Endothelial cell (in vitro differentiated cells): ENCODE measurements at regions not wholly inside any gene's neighbourhood (a gene's known extent, or its start where the extent isn't known, plus 50 kb on each side); places are given as distances from the start of the nearest gene placed in this dataset.

Experiments used
- DNase-seq: peaks from one replicate; pipeline ENCODE4 v3.0.0; 2021; ENCODE audit warnings: low spot score
- H3K27ac Mint-ChIP-seq: one replicate; pipeline ENCODE4 v1.8.0; 2021; ENCODE audit warnings: mixed read lengths, inconsistent platforms; ENCODE audit not compliant: unreplicated experiment
- H3K27me3 Mint-ChIP-seq: one replicate; pipeline ENCODE4 v1.8.0; 2021; ENCODE audit warnings: mild to moderate bottlenecking, moderate library complexity, mixed read lengths, inconsistent platforms; ENCODE audit not compliant: unreplicated experiment
- H3K36me3 Mint-ChIP-seq: one replicate; pipeline ENCODE4 v1.8.0; 2021; ENCODE audit warnings: mild to moderate bottlenecking, low read depth, mixed read lengths, inconsistent platforms; ENCODE audit not compliant: unreplicated experiment
- H3K4me1 Mint-ChIP-seq: one replicate; pipeline ENCODE4 v1.8.0; 2021; ENCODE audit warnings: mild to moderate bottlenecking, mixed read lengths, inconsistent platforms; ENCODE audit not compliant: unreplicated experiment
- H3K4me3 Mint-ChIP-seq: one replicate; pipeline ENCODE4 v1.8.0; 2021; ENCODE audit warnings: mild to moderate bottlenecking, mixed read lengths, inconsistent platforms; ENCODE audit not compliant: unreplicated experiment
- H3K9me3 Mint-ChIP-seq: one replicate; pipeline ENCODE4 v1.8.0; 2021; ENCODE audit warnings: mixed read lengths, inconsistent platforms; ENCODE audit not compliant: unreplicated experiment
- TF ChIP-seq, protein P1 (sequence below): fragments of 200-600 bp; sonication (generic); IDR thresholded peaks from one replicate; pipeline ENCODE4 v1.5.0; 2021; ENCODE audit warnings: antibody characterized with exemption; ENCODE audit not compliant: unreplicated experiment

DNA sequence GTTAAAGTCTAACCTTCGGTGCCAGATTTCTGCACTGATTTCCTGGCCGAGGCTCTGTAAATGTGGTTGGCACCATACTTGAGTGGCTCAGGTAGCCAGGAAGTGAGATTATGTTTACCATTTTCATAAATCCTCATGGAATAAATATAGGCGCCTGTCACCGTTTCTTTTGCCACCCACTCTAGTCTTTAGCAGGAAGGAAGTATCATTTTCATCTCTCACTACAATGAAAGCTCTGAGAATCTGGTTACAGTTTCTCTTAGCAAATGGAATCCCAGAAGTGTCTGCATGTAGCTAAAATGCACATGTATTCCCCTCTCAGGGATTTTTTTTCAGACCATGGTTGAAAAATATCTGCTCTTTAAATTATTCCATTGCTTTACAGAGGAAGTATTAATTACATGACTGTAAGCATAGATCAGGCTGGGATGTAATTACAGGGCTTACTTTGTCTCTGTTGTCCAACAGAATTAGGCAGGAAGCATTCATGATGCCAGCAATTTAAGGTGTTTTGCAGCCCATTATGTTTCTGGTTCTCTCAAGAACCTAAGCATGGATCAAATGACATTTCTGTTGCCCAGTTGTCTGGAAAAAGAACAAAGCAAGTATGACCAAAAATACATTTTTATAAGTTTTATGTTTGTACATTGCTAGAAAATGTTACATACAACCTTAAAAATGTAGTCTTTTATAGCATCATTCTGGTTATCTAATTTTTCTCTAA lies 221.7 kb upstream of the SPRY2 start:
- H3K27me3 Mint-ChIP-seq, result peaks cover 3% of the 10 kb centered on the region
- H3K27ac Mint-ChIP-seq, result no peak overlapping the region
- no peaks in the 10 kb centered on the region for H3K4me1 Mint-ChIP-seq
- no peak for DNase-seq
- TF ChIP-seq, protein P1, sequence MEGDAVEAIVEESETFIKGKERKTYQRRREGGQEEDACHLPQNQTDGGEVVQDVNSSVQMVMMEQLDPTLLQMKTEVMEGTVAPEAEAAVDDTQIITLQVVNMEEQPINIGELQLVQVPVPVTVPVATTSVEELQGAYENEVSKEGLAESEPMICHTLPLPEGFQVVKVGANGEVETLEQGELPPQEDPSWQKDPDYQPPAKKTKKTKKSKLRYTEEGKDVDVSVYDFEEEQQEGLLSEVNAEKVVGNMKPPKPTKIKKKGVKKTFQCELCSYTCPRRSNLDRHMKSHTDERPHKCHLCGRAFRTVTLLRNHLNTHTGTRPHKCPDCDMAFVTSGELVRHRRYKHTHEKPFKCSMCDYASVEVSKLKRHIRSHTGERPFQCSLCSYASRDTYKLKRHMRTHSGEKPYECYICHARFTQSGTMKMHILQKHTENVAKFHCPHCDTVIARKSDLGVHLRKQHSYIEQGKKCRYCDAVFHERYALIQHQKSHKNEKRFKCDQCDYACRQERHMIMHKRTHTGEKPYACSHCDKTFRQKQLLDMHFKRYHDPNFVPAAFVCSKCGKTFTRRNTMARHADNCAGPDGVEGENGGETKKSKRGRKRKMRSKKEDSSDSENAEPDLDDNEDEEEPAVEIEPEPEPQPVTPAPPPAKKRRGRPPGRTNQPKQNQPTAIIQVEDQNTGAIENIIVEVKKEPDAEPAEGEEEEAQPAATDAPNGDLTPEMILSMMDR, result no peak
- no peaks in the 10 kb centered on the region for H3K36me3 Mint-ChIP-seq
- H3K4me3 Mint-ChIP-seq, result no peak overlapping the region
- no peaks in the 10 kb centered on the region for H3K9me3 Mint-ChIP-seq

DNA sequence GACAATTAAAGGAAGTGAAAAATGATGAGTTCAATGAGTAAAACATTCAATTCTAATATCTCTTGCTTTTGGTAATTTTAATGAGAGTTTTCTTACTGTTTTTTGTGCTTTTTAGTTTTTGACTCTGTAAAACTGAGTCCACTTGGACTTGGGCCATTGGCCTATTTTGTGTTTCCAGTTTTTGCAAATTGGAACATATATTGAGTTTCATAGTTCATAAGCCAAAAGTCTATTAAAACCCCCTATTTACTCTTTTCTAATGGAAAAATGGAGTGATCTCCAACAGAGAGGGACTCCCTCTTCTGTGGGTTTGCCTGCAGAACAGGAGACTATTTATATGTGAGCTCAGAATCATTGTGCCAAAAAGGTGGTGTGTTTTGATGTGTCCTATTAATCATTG lies 219.7 kb upstream of the SPRY2 start:
- Mint-ChIP-seq H3K9me3 (no peaks in the 10 kb centered on the region), H3K4me1 (no peaks in the 10 kb centered on the region), H3K4me3 (no peak overlapping the region), H3K36me3 (no peaks in the 10 kb centered on the region), H3K27ac (no peak overlapping the region), H3K27me3 (no peaks in the 10 kb centered on the region)
- TF ChIP-seq, protein P1, result no peak
- no peak for DNase-seq

DNA sequence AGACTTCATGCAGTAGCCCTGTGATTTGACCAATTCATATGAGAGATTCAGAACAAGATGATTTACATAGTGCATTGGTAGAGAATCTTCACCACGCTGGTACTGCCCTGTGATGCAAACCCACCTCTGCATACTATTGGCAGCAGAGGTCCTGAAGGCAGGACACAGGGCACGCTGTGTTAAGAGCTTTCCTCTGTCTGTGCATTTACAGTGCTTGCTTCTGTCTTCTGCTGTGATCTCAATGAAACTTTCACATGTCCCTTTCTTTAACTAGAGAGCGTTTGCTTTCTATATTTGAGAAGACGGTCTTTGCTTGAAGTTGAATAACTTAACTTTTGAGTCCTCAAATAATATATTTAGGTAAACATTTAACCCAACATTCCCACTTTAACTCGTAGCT lies 219.0 kb upstream of the SPRY2 start:
- no peak overlapping the region for H3K4me3 Mint-ChIP-seq
- DNase-seq, result no peak
- H3K36me3 Mint-ChIP-seq, result no peaks in the 10 kb centered on the region
- peaks cover 2% of the 10 kb centered on the region for H3K4me1 Mint-ChIP-seq
- no peaks in the 10 kb centered on the region for H3K9me3 Mint-ChIP-seq
- H3K27me3 Mint-ChIP-seq, result no peaks in the 10 kb centered on the region
- TF ChIP-seq, protein P1, result no peak
- H3K27ac Mint-ChIP-seq, result no peak overlapping the region

DNA sequence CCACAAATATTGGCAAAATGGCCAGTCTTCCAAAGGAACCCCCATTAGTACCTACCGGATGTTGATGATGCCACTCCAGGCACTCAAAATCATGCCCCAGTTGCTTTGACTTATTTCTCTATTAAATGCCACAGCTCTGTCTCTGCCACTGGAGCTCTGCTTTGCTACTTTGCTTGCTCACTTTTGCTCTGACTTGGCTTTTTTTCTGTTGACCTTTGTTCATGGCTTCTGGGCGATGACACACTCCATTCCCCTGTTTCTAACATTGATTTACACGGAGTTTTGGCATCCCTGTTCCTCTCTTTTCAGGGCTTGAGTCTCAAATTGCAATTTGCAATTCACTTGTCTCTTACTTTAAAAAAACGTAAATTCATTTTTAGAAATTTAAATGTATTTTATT lies 217.1 kb upstream of the SPRY2 start:
- TF ChIP-seq, protein P1, result no peak
- no peaks in the 10 kb centered on the region for H3K36me3 Mint-ChIP-seq
- H3K27ac Mint-ChIP-seq, result no peak overlapping the region
- H3K4me1 Mint-ChIP-seq, result peaks cover 8% of the 10 kb centered on the region
- H3K4me3 Mint-ChIP-seq, result no peak overlapping the region
- no peaks in the 10 kb centered on the region for H3K9me3 Mint-ChIP-seq
- no peaks in the 10 kb centered on the region for H3K27me3 Mint-ChIP-seq
- no peak for DNase-seq

DNA sequence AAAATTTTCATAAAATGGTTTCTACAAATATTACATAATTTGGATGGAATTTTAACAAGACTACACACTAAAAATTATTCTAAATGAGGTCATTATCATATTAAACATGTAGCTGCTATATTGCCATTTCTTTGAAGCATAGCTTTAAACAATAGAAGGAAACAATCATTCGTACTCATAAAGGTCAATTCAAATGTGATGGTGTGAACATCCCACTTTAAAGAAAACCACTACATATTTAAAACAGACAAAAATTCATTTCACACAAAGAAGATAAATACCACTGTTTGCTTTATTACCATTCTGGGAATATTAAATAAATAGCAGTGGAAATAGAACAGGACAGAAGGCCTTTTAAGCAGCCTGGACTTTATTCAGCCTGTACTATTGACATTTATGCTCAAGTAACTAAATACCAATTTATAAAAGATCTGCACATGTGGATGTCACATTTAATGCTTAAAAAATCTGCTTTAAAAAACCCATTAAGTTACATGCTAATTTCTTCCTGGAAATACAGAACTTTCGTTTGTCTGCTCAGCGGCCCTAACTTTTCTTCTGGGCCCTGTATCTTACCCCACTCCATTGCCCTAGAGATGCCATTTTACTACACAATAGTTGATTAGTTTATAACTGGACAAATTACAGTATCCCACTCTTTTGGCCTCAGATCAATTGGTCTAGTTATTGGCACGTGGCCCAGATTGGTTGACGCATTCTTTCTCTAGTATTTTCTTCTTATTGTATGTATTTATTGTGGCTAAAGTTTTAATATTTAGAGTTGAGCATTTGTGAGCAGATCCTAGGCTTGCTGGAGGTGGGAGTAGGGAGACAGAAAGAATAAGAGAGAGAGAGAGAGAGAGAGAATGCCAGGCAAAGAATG lies 215.1 kb upstream of the SPRY2 start:
- H3K27ac Mint-ChIP-seq, result no peak overlapping the region
- H3K4me1 Mint-ChIP-seq, result peaks cover 18% of the 10 kb centered on the region
- no peak overlapping the region for H3K4me3 Mint-ChIP-seq
- DNase-seq, result no peak
- TF ChIP-seq, protein P1, result no peak
- H3K27me3 Mint-ChIP-seq, result peaks cover 3% of the 10 kb centered on the region
- H3K36me3 Mint-ChIP-seq, result no peaks in the 10 kb centered on the region
- no peaks in the 10 kb centered on the region for H3K9me3 Mint-ChIP-seq
